Endothelial cell of umbilical vein (primary cell): ENCODE measurements at regions not wholly inside any gene's neighbourhood (a gene's known extent, or its start where the extent isn't known, plus 50 kb on each side); places are given as distances from the start of the nearest gene placed in this dataset.

Source experiments
- POLR2AphosphoS5 ChIP-seq: IDR thresholded peaks from 2 replicates; pipeline ENCODE4 v1.6.1; 2012; ENCODE audit warnings: low read depth, mild to moderate bottlenecking, control low read depth, low read length, moderate library complexity; ENCODE audit not compliant: insufficient read depth
- TF ChIP-seq, protein P1 (sequence below), 2 donors: IDR thresholded peaks; 1 replicate in 1 of 2; 2 replicates in 1 of 2; pipeline ENCODE4 v1.5.1; 2011; ENCODE audit warnings: low read length in 2 of 2, mild to moderate bottlenecking in 2 of 2, moderate library complexity in 2 of 2, control low read depth in 1 of 2, inconsistent platforms in 1 of 2, low read depth in 1 of 2; ENCODE audit not compliant: insufficient read depth in 1 of 2; ENCODE audit errors: extremely low read depth in 1 of 2

GRCh38 chr1:232682248-232682647 lies 52.3 kb upstream of the SIPA1L2 start:
- TF ChIP-seq, protein P1, sequence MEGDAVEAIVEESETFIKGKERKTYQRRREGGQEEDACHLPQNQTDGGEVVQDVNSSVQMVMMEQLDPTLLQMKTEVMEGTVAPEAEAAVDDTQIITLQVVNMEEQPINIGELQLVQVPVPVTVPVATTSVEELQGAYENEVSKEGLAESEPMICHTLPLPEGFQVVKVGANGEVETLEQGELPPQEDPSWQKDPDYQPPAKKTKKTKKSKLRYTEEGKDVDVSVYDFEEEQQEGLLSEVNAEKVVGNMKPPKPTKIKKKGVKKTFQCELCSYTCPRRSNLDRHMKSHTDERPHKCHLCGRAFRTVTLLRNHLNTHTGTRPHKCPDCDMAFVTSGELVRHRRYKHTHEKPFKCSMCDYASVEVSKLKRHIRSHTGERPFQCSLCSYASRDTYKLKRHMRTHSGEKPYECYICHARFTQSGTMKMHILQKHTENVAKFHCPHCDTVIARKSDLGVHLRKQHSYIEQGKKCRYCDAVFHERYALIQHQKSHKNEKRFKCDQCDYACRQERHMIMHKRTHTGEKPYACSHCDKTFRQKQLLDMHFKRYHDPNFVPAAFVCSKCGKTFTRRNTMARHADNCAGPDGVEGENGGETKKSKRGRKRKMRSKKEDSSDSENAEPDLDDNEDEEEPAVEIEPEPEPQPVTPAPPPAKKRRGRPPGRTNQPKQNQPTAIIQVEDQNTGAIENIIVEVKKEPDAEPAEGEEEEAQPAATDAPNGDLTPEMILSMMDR (IDR thresholded peaks at IDR 0.05; ENCODE audit: extremely low read depth in 1 of 2, insufficient read depth in 1 of 2, low read depth in 1 of 2, low read length in 2 of 2), result no peak
- no peak for TF ChIP-seq POLR2AphosphoS5
